Activated naive CD4-positive, alpha-beta T cell treated with anti-CD3 and anti-CD28 coated beads, Interleukin-2, amount 50 U/mL, for 16 hours (primary cell): ENCODE measurements at regions not wholly inside any gene's neighbourhood (a gene's known extent, or its start where the extent isn't known, plus 50 kb on each side); places are given as distances from the start of the nearest gene placed in this dataset.
"Not testable (repeated sequence)": the region's sequence is repeated elsewhere in the genome, so short reads cannot be mapped to it uniquely, and the experiment has no call there.

Experiments used
- DNase-seq: peaks from one replicate; pipeline ENCODE4 v3.0.0-alpha.2; 2020

GRCh38 chr11:112310848-112311247, 50.2 kb upstream of the PLET1 start:
- DNase-seq, result no peak

GRCh38 chr11:112315057-112315720, 54.5 kb upstream of the PLET1 start:
- DNase-seq, result no peak

GRCh38 chr11:112315861-112316739, 55.4 kb upstream of the PLET1 start:
- no peak for DNase-seq

- DNase-seq, result no peak
Observed at GRCh38 chr11:112316971-112317370, 56.3 kb upstream of the PLET1 start.

- no peak for DNase-seq
Observed at GRCh38 chr11:112318184-112318591, 57.5 kb upstream of the PLET1 start.

GRCh38 chr11:112318661-112319060, 58.0 kb upstream of the PLET1 start:
- no peak for DNase-seq

GRCh38 chr11:112320668-112321067, 60.0 kb upstream of the PLET1 start:
- no peak for DNase-seq

- DNase-seq, result no peak
Observed at GRCh38 chr11:112321501-112322172, 61.0 kb upstream of the PLET1 start.

- no peak for DNase-seq
Observed at GRCh38 chr11:112322173-112322790, 61.6 kb upstream of the PLET1 start.

GRCh38 chr11:112334381-112334780, 73.7 kb upstream of the PLET1 start:
- no peak for DNase-seq

- no peak for DNase-seq
Observed at GRCh38 chr11:112336356-112336886, 75.8 kb upstream of the PLET1 start.

- no peak for DNase-seq
Observed at GRCh38 chr11:112339566-112339965, 78.9 kb upstream of the PLET1 start.

- no peak for DNase-seq
Observed at GRCh38 chr11:112343368-112344039, 82.8 kb upstream of the PLET1 start.

GRCh38 chr11:112344040-112344413, 83.4 kb upstream of the PLET1 start:
- no peak for DNase-seq

- no peak for DNase-seq
Observed at GRCh38 chr11:112345166-112345565, 84.5 kb upstream of the PLET1 start.

GRCh38 chr11:112345706-112346105, 85.0 kb upstream of the PLET1 start:
- DNase-seq, result no peak

- no peak for DNase-seq
Observed at GRCh38 chr11:112346586-112346985, 85.9 kb upstream of the PLET1 start.

GRCh38 chr11:112348480-112349029, 87.9 kb upstream of the PLET1 start:
- DNase-seq, result no peak

- not testable (repeated sequence) for DNase-seq
Observed at GRCh38 chr11:112351423-112351822, 90.8 kb upstream of the PLET1 start.

- DNase-seq, result no peak
Observed at GRCh38 chr11:112352907-112353306, 92.2 kb upstream of the PLET1 start.

- DNase-seq, result no peak
Observed at GRCh38 chr11:112354364-112354763, 93.7 kb upstream of the PLET1 start.

- DNase-seq, result no peak
Observed at GRCh38 chr11:112355726-112356125, 95.1 kb upstream of the PLET1 start.
